HG02938 (cell line): ENCODE measurements at regions not wholly inside any gene's neighbourhood (a gene's known extent, or its start where the extent isn't known, plus 50 kb on each side); places are given as distances from the start of the nearest gene placed in this dataset.

Experiments used
- ATAC-seq: cut with Tn5 transposase; IDR thresholded peaks from one replicate; pipeline ENCODE4 v1.9.1; 2021; ENCODE audit warnings: mild to moderate bottlenecking, moderate library complexity; ENCODE audit not compliant: unreplicated experiment

- no peak for ATAC-seq
Measured at GRCh38 chr14:89613260-89614008, 196.4 kb upstream of the FOXN3 start.

GRCh38 chr14:89609500-89610100 lies 192.6 kb upstream of the FOXN3 start:
- no peak for ATAC-seq

GRCh38 chr14:89607453-89607852 lies 190.4 kb upstream of the FOXN3 start:
- ATAC-seq, result no peak

- ATAC-seq, result no peak
Measured at GRCh38 chr14:89603938-89604480, 187.0 kb upstream of the FOXN3 start.

- no peak for ATAC-seq
Measured at GRCh38 chr14:89600950-89601826, 184.2 kb upstream of the FOXN3 start.

- ATAC-seq, result no peak
Measured at GRCh38 chr14:89600029-89600428, 183.0 kb upstream of the FOXN3 start.

- ATAC-seq, result no peak
Measured at GRCh38 chr14:89598548-89599186, 181.6 kb upstream of the FOXN3 start.

GRCh38 chr14:89592961-89593360 lies 175.9 kb upstream of the FOXN3 start:
- no peak for ATAC-seq

GRCh38 chr14:89589400-89590118 lies 172.5 kb upstream of the FOXN3 start:
- peak; percentile 49 for ATAC-seq

- ATAC-seq, result no peak
Measured at GRCh38 chr14:89588840-89589296, 171.8 kb upstream of the FOXN3 start.

GRCh38 chr14:89588016-89588415 lies 171.0 kb upstream of the FOXN3 start:
- ATAC-seq, result no peak

GRCh38 chr14:89587136-89587420 lies 170.0 kb upstream of the FOXN3 start:
- no peak for ATAC-seq

GRCh38 chr14:89586258-89587135 lies 169.5 kb upstream of the FOXN3 start:
- no peak for ATAC-seq

- ATAC-seq, result no peak
Measured at GRCh38 chr14:89578156-89578555, 161.1 kb upstream of the FOXN3 start.

GRCh38 chr14:89576960-89577359 lies 159.9 kb upstream of the FOXN3 start:
- no peak for ATAC-seq

- ATAC-seq, result no peak
Measured at GRCh38 chr14:89576145-89576927, 159.3 kb upstream of the FOXN3 start.

- no peak for ATAC-seq
Measured at GRCh38 chr14:89575386-89576061, 158.5 kb upstream of the FOXN3 start.

GRCh38 chr14:89574420-89574819 lies 157.4 kb upstream of the FOXN3 start:
- no peak for ATAC-seq
